DMS79 (cell line): ENCODE measurements at regions not wholly inside any gene's neighbourhood (a gene's known extent, or its start where the extent isn't known, plus 50 kb on each side); places are given as distances from the start of the nearest gene placed in this dataset.

Experiments
- DNase-seq: peaks from one replicate; lab custom pipeline; 2025; lab: John Stamatoyannopoulos, UW

DNA sequence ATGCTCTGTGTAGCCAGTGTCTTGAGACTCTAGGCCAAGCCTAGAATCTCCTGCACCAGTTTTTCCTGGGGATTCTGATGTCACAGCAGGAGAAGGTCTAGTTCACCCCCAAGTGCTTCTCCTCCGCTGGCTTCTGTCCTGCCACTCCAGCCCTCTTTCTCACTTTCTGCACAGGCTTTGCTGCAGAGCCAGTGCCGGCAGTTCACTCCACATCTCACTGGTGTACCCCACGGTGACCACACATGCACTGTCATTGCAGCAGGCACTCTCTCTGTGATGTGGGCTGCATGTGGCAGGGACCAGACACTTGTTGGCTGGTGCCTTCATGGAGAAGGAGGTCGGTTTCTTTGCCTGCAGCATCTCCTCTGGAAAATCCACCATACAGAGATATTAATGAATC, 643.8 kb upstream of the GALNTL6 start:
- no peak for DNase-seq

- DNase-seq: no peak
Measured at GRCh38 chr4:171162478-171162877, 650.7 kb upstream of the GALNTL6 start.

DNA sequence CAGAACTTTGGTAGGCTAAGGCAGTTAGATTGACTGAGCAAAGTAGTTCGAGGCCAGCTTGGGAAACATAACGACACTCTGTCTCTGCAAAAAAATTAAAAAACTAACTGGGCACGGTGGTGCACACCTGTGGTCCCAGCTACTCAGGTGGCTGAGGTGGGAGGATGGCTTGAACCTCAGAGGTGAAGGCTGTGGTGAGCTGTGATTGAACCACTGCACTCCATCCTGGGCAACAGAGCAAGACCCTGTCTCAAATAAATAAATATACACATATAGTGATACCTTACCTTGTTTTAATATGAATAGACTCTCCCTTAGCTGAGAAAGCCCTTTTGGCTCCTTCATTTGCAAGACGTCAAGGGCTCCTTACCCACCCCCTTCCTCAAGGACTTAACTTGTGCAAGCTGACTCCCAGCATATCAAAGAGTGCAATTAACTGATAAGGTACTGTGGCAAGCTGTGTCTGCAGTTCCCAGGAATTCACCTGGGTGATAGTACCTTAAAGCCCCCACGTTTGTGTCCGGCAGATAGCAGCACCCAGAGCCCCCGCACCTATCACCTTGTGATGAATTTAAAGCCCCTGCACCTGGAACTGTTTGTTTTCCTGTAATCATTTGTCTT, 655.6 kb upstream of the GALNTL6 start:
- DNase-seq: no peak

DNA sequence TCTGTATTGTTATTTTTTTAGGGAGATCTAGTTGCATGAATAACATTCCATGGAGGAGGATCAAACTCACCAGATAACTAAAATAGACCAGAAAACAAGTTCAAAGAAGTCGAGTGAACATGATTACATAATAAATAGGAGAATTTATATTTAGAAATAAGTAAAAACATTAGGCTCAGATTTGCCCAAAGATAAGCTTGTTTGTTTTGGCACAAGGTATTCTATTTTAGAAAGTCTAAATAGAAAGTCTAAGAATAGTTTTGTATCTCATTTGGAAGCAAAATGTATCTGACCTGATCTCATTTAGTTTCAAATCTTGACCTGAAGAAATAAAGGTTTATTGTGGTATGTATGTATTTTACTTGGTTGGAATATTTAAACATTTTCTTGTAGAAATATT, 670.6 kb upstream of the GALNTL6 start:
- DNase-seq: no peak

DNA sequence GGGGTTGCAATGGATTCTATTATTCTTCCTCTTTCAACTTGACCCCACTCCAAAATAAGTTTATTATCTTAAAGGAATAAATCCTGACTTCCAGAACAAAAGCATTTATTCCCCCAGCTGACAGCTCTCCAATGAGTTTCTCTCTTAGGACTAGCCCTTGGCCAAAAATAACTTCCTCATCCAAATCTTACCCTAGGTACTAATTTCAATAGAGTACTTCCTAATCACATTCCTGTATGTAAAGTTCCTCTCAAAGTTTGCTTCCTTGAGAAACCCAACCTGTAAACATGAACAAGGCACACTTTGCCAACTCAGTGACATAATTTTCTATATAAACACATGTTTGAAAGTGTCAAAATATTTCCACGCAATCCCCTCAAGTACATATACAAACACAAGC, 671.2 kb upstream of the GALNTL6 start:
- no peak for DNase-seq

- DNase-seq: no peak
Measured at GRCh38 chr4:171130256-171130801, 682.9 kb upstream of the GALNTL6 start.

GRCh38 chr4:171118091-171118490, 695.1 kb upstream of the GALNTL6 start:
- no peak for DNase-seq

GRCh38 chr4:171117457-171117856, 695.7 kb upstream of the GALNTL6 start:
- DNase-seq: no peak

- no peak for DNase-seq
Measured at GRCh38 chr4:171101845-171102244, 711.4 kb upstream of the GALNTL6 start.

GRCh38 chr4:171087089-171087488, 726.1 kb upstream of the GALNTL6 start:
- no peak for DNase-seq

DNA sequence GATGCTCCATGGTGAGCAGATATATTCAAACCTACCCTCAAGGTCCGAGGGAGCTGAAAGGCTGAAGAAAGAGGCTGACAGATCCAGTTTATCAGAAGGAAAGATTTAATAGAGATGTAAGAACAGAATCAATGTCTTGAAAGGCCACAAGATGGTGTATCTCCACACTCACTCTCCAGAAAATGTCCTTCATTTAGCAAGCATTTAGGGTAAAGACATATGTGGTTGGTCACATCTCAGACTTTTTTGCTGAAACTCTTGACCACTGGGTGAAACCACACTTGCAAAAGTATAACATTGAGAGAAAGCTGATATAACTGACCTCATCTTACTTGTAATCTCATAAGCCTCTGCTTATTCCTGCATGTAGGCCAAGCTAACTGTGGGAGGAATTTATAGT, 745.8 kb upstream of the GALNTL6 start:
- no peak for DNase-seq

DNA sequence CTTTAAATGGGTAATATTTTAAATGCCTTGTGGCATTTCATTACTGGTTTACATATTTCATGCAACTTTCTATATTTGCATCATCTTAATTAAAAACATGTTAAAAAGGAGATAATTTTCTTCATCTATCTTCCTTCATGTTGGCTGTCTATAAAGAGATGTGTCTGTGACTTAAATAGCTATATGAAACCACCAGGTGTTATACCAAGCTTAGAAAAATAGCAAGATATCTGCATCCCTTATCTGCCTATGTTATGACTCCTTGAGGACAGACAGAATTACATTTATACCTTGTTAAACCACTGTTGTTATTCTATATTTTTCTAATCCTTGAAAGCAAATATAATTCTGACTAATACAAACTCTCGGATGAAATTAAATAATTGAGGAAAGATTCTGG, 763.8 kb upstream of the GALNTL6 start:
- DNase-seq: no peak

DNA sequence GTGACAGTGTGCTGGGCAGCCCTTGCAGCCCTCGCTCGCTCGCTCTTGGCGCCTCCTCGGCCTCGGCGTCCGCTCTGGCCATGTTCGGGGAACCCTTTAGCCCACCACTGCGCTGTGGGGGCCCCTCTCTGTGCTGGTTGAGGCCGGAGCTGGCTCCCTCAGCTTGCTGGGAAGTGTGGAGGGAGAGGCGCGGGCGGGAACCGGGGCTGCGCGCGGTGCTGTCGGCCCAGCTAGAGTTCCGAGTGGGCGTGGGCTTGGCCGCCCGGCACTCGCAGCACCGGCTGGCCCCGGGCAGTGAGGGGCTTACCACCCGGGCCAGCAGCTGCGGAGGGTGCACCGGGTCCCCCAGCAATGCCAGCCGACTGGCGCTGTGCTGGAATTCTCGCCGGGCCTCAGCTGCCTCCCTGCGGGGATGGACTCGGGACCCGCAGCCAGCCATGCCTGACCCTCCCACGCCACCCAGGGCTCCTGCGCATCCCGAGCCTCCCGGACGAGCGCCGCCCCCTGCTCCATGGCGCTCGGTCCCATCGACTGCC, 770.1 kb upstream of the GALNTL6 start:
- no peak for DNase-seq

GRCh38 chr4:171035909-171036308, 777.3 kb upstream of the GALNTL6 start:
- no peak for DNase-seq

DNA sequence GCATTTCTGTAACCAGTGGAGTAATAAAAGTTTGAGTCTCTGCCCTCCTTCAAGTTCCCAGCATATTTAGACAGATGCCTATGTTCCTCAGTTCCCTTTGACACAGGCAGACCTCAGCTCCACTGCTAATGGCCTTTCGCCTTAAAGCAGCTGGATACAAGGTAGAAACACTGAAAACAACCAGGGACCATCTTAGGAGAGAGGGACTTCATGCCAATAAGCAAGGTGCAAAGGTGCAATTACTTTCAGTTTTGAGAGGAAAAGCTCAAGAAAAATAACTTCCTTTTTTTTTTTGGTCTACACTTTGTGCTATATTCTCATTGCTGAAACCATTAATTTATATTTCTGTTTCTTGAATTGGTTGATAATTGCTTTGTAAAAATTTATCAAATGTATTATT, 781.9 kb upstream of the GALNTL6 start:
- no peak for DNase-seq

DNA sequence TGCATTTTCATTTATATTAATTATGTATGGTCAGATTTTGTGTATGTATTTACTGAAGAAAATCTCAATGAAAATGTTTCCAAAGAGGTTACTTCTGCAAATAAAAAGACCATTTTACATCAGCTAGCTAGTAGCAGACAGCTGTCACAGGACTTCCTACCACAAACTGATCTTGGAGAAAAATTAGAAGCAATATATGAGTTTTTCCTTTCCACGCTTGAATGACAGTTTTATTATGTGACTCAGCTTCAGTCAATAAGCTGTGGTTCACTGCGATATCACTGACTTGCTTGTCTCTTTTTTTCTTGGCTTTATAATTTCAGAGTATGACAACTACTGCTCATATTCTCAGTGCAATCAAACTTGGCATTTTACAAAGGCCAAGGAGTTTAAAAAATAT, 787.4 kb upstream of the GALNTL6 start:
- DNase-seq: no peak

GRCh38 chr4:171025343-171025742, 787.9 kb upstream of the GALNTL6 start:
- no peak for DNase-seq

- no peak for DNase-seq
Measured at GRCh38 chr4:171024720-171025303, 788.4 kb upstream of the GALNTL6 start.

DNA sequence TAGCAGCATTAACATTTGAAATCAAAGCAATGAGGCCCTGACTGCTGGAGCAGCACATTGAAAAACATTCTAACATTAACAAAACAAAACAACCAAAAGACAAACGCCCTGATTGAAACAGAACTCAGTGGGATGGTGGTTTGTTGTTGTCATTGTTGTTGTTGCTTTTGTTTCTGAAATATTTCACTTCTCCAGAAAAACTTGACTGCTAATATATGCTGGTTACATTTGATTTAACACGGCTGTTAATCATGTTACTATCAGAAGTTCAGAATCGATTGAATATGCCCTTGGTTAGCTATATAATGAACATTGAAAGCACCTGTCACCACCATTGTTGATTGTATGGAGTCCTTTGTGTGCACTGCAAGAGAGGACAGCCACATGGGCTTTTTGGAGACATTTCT, 790.4 kb upstream of the GALNTL6 start:
- DNase-seq: no peak

DNA sequence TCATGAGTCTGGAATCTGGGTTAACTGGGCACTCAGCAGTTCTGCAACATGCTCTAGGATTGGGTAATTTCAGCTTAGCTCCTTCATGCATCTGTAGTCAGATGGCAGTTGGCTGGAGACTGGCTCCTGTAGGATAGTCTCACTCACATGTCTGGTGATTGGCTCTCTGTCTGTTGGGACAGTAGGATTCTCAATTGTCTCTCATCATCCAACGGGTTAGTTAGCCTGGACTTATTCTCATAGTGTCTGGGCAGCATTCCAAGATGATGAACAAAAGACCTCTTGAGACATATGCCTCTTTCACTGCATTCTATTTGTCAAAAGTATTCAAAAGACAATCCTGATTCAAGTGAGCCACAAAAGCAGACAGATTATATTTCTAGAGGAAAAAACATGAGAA, 795.6 kb upstream of the GALNTL6 start:
- DNase-seq: no peak

DNA sequence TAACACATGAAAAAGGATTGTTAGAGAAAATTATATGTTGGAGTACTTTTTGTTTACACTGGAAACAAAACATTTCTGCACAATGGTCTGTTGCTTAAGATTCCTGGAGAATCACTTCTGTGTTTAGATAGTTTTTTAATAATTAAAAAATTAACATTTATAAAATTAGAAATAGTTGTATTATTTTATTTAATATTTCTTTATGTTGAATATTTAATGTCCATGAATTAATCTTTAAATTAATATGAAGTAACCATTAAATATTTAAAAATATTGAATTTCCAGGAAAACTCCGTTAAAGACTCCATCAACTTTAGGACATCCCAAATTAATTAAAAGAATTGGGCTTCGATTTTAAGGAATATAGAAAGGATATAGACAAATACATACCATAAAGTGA, 797.1 kb upstream of the GALNTL6 start:
- no peak for DNase-seq

- no peak for DNase-seq
Measured at GRCh38 chr4:171015441-171015840, 797.8 kb upstream of the GALNTL6 start.

- no peak for DNase-seq
Measured at GRCh38 chr4:171007618-171008390, 805.4 kb upstream of the GALNTL6 start.
